Uterus (tissue), 3 donors: ENCODE measurements at regions not wholly inside any gene's neighbourhood (a gene's known extent, or its start where the extent isn't known, plus 50 kb on each side); places are given as distances from the start of the nearest gene placed in this dataset.

ENCODE experiments used
- DNase-seq, 2 donors: peaks; one replicate each; pipeline ENCODE4 v3.0.0-alpha.2; 2019 to 2020
- H3K27ac ChIP-seq, 2 donors: fragments of 200-600 bp; sonication (generic); 1 replicate in 1 of 2; 2 replicates in 1 of 2; pipeline ENCODE4 v1.5.1; 2016 to 2018
- H3K27me3 ChIP-seq, 2 donors: fragments of 200-600 bp; sonication (generic); one replicate each; pipeline ENCODE4 v1.5.1; 2018 to 2019; ENCODE audit warnings: control low read depth in 1 of 2
- H3K36me3 ChIP-seq, 2 donors: fragments of 200-600 bp; sonication (generic); one replicate each; pipeline ENCODE4 v1.5.1; 2019; ENCODE audit warnings: control low read depth in 1 of 2
- H3K4me1 ChIP-seq, 2 donors: fragments of 200-600 bp; sonication (generic); one replicate each; pipeline ENCODE4 v1.5.1; 2018 to 2019; ENCODE audit warnings: control low read depth in 1 of 2
- H3K4me3 ChIP-seq, 2 donors: fragments of 200-600 bp; sonication (generic); 1 replicate in 1 of 2; 2 replicates in 1 of 2; pipeline ENCODE4 v1.5.1; 2018 to 2019; ENCODE audit warnings: mild to moderate bottlenecking in 1 of 2
- H3K9me3 ChIP-seq, 2 donors: fragments of 200-600 bp; sonication (generic); one replicate each; pipeline ENCODE4 v1.5.1; 2019; ENCODE audit warnings: control low read depth in 1 of 2
- POLR2A ChIP-seq, 2 donors: fragments of 450-650 bp; IDR thresholded peaks; one replicate each; pipeline ENCODE4 v1.6.1; 2016; ENCODE audit warnings: antibody characterized with exemption in 2 of 2, mild to moderate bottlenecking in 1 of 2, moderate library complexity in 1 of 2
- intact Hi-C: fragments of 100-400 bp; cut with DNase I; formaldehyde crosslinking; loops from one replicate; pipeline ENCODE4 v1.15.1; 2023; ENCODE audit warnings: low total_unique reads
- TF ChIP-seq, protein P1 (sequence below), 4 experiments: fragments of 200-600 bp in 2 of 4; fragments of 450-650 bp in 2 of 4; sonication (generic) in 2 of 4; IDR thresholded peaks; one replicate each; pipeline ENCODE4 v1.5.1; 2016 to 2019; ENCODE audit warnings: antibody characterized with exemption in 4 of 4, mild to moderate bottlenecking in 2 of 4, moderate library complexity in 1 of 4
- donor health status: DM: yes; HTN: yes; CAD: no.

DNA sequence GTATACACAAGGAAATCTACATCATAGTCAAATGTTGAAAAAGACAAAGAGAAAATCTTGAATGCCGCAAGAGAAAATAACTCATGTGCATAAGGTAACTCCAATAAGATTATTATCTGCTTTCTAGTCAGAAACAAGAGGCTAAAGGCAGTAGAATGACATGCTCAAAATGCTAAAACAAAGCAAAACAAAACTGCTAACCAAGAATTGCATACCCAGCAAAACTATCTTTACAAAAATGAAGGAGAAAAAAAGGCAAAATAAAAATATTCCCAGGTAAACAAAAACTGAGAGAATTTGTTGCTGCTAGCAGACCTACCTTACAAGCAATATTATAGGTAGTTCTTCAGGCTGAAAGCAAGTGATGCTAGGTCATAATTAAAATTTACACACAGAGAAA lies 76.4 kb upstream of the TMEM158 start:
- intact Hi-C loops = no loop called here
- H3K27ac ChIP-seq = no peak overlapping the region
- H3K4me1 ChIP-seq = no peaks in the 10 kb centered on the region
- no peak for DNase-seq
- no peak overlapping the region for H3K4me3 ChIP-seq
- no peaks in the 10 kb centered on the region for H3K27me3 ChIP-seq
- TF ChIP-seq POLR2A (IDR thresholded peaks at IDR 0.05) = no peak
- TF ChIP-seq, protein P1, sequence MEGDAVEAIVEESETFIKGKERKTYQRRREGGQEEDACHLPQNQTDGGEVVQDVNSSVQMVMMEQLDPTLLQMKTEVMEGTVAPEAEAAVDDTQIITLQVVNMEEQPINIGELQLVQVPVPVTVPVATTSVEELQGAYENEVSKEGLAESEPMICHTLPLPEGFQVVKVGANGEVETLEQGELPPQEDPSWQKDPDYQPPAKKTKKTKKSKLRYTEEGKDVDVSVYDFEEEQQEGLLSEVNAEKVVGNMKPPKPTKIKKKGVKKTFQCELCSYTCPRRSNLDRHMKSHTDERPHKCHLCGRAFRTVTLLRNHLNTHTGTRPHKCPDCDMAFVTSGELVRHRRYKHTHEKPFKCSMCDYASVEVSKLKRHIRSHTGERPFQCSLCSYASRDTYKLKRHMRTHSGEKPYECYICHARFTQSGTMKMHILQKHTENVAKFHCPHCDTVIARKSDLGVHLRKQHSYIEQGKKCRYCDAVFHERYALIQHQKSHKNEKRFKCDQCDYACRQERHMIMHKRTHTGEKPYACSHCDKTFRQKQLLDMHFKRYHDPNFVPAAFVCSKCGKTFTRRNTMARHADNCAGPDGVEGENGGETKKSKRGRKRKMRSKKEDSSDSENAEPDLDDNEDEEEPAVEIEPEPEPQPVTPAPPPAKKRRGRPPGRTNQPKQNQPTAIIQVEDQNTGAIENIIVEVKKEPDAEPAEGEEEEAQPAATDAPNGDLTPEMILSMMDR (IDR thresholded peaks at IDR 0.05) = no peak
- peaks cover 0 to 9% of the 10 kb centered on the region in 2 donors for H3K9me3 ChIP-seq
- no peaks in the 10 kb centered on the region for H3K36me3 ChIP-seq

DNA sequence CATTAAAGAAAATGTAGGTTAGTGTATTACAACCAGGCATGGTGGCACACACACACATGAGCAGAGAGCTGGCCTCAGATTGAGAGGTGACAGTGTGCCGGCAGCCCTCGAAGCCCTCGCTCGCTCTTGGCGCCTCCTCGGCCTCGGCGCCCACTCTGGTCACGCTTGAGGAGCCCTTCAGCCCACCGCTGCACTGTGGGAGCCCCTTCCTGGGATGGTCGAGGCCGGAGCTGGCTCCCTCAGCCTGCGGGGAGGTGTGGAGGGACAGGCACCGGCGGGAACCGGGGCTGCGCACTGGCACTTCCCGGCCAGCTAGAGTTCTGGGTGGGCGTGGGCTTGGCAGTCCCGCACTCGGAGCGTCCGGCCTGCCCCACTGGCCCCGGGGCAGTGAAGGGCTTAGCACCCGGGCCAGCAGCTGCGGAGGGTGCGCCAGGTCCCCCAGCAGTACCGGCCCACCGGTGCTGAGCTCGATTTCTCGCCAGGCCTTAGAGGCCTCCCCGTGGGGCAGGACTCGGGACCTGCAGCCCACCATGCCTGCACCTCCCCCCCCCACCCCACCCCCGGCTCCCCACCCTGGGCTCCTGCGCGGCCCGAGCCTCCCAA lies 80.4 kb upstream of the TMEM158 start:
- DNase-seq = no peak
- Histone ChIP-seq H3K27ac (no peak overlapping the region), H3K9me3 (peaks cover 0 to 9% of the 10 kb centered on the region in 2 donors), H3K36me3 (no peaks in the 10 kb centered on the region), H3K4me1 (no peaks in the 10 kb centered on the region), H3K27me3 (no peaks in the 10 kb centered on the region), H3K4me3 (no peak overlapping the region)
- intact Hi-C loops = no loop called here
- TF ChIP-seq POLR2A (IDR thresholded peaks at IDR 0.05) = no peak
- TF ChIP-seq, protein P1 (IDR thresholded peaks at IDR 0.05) = no peak

DNA sequence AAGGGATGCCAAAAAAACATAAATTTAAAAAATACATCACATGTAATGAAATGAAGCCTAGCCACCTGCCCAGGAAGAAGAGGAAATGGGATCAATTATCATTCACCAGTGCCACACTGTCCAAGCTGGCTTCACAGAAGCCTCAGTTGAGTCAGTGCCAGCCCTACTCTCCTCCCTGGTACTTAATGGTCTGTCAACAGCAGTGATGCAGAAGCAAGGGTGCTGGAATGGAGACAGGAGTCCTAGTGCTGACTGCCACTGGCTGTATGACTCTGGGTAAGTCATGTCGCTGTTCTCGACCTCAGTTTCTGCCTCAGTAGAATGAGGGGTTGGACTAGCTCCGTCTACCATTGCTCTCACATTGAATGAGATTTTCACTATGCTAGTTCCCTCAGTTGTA lies 78.5 kb upstream of the LARS2 start:
- peak in 1 of 2 donors; percentile 20 for DNase-seq
- Histone ChIP-seq H3K27me3 (no peaks in the 10 kb centered on the region), H3K4me3 (no peak overlapping the region), H3K36me3 (no peaks in the 10 kb centered on the region), H3K4me1 (no peaks in the 10 kb centered on the region), H3K9me3 (no peaks in the 10 kb centered on the region), H3K27ac (no peak overlapping the region)
- TF ChIP-seq, protein P1 (IDR thresholded peaks at IDR 0.05) = no peak
- TF ChIP-seq POLR2A (IDR thresholded peaks at IDR 0.05) = no peak
- intact Hi-C loops = no loop called here

DNA sequence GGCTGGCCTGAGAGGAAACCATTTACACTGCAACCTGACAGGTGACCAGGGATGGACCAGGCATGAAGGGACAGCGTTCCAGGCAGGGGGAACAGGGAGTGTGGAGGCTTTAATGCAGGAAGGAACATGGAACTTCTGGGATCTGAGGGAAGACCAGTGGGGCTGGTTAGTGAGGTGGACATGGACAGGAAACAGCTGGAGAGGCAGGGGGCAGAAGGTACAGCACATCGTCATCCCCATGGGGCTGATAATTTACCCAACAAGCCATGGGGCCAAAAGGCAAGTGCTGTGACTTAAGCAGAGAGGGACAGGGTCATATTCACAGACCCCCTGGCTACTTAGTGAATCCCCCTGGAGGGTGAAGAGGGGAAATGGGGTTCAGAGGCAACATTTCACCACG lies 77.0 kb upstream of the LARS2 start:
- intact Hi-C loops = no loop called here
- Histone ChIP-seq H3K9me3 (no peaks in the 10 kb centered on the region), H3K4me3 (no peak overlapping the region), H3K36me3 (no peaks in the 10 kb centered on the region), H3K27ac (no peak overlapping the region), H3K4me1 (no peaks in the 10 kb centered on the region), H3K27me3 (no peaks in the 10 kb centered on the region)
- no peak for DNase-seq
- TF ChIP-seq, protein P1 (IDR thresholded peaks at IDR 0.05) = no peak
- no peak for TF ChIP-seq POLR2A (IDR thresholded peaks at IDR 0.05)

DNA sequence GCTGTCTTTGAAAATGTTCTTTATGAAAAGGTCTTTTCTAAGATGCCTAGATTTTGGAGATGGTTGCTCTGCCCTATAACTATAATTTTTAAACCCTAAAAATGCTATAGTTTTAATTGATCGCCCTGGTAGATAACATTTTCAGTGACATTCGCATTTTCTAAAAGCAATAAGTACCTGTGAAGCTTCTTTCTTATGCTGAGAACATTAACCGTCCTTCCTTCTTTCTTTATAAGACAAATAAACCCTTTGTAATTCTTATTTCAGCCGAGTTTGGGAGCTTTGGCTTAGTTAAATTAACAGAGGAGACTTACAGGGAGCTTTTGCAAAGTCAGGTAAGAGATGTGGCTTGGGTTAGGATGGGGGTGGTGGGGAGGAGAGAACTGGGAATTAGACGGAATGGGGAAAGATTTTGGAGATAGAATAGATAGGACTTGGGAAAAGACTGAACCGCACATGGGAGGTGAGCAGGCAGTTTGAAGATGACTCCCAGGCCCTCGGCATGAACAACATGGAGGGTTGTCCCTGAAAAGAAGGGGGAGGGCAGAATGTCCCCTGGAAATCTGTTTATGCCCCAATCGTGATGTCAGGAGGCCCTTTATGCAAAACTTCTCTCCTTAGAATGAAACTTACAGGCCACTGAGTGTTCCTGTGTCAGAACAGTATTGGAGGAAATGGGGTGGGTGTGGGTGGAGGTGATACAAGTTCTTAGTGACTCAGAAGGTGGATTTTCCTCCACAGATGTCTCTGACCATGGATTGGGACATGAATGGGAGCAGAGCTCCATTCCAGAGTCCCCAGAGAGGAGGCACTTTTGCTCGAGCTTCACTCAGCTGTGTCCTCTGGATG lies 76.2 kb upstream of the LARS2 start:
- Histone ChIP-seq H3K27ac (no peak overlapping the region), H3K4me1 (no peaks in the 10 kb centered on the region), H3K9me3 (no peaks in the 10 kb centered on the region), H3K4me3 (no peak overlapping the region), H3K27me3 (no peaks in the 10 kb centered on the region), H3K36me3 (no peaks in the 10 kb centered on the region)
- TF ChIP-seq, protein P1 (IDR thresholded peaks at IDR 0.05) = no peak
- no peak for TF ChIP-seq POLR2A (IDR thresholded peaks at IDR 0.05)
- intact Hi-C loops = no loop called here
- no peak for DNase-seq
